ENCODE measurements at regions not wholly inside any gene's neighbourhood (a gene's known extent, or its start where the extent isn't known, plus 50 kb on each side); places are given as distances from the start of the nearest gene placed in this dataset.

GRCh38 chr1:115543247-115543646 is 98.5 kb upstream of the VANGL1 start:
- H3K9me3 ChIP-seq, result no peaks in the 10 kb centered on the region
- no peak overlapping the region for H3K4me3 ChIP-seq
- DNase-seq (ENCODE audit: low spot score), result no peak
- no peak overlapping the region for H3K27ac ChIP-seq
- TF ChIP-seq CTCF (IDR thresholded peaks at IDR 0.05), result no peak
- no peaks in the 10 kb centered on the region for H3K27me3 ChIP-seq
- peaks cover 0 to 15% of the 10 kb centered on the region in 2 donors for H3K4me1 ChIP-seq
- no peaks in the 10 kb centered on the region for H3K36me3 ChIP-seq

- Histone ChIP-seq H3K36me3 (no peaks in the 10 kb centered on the region), H3K27ac (peak overlapping the region in 1 of 2 donors; percentile 31), H3K9me3 (peaks cover 0 to 5% of the 10 kb centered on the region in 2 donors), H3K4me3 (no peak overlapping the region), H3K4me1 (no peaks in the 10 kb centered on the region), H3K27me3 (no peaks in the 10 kb centered on the region)
- no peak for TF ChIP-seq CTCF (IDR thresholded peaks at IDR 0.05)
- DNase-seq (ENCODE audit: low spot score), result no peak
These were observed 102.0 kb upstream of the VANGL1 start for GRCh38 chr1:115539736-115540135.

GRCh38 chr1:115539061-115539460 is 102.7 kb upstream of the VANGL1 start:
- DNase-seq (ENCODE audit: low spot score), result no peak
- Histone ChIP-seq H3K27ac (peak overlapping the region in 1 of 2 donors; percentile 31), H3K4me3 (no peak overlapping the region)

GRCh38 chr1:115538579-115538978 is 103.2 kb upstream of the VANGL1 start:
- TF ChIP-seq CTCF (IDR thresholded peaks at IDR 0.05), result no peak
- no peak overlapping the region for H3K27ac ChIP-seq
- no peaks in the 10 kb centered on the region for H3K27me3 ChIP-seq
- no peak overlapping the region for H3K4me3 ChIP-seq
- DNase-seq (ENCODE audit: low spot score), result no peak
- H3K36me3 ChIP-seq, result no peaks in the 10 kb centered on the region
- H3K4me1 ChIP-seq, result no peaks in the 10 kb centered on the region
- H3K9me3 ChIP-seq, result peaks cover 0 to 12% of the 10 kb centered on the region in 2 donors

More at GRCh38 chr1:115539061-115539460, 102.7 kb upstream of the VANGL1 start:
- Histone ChIP-seq H3K36me3 (no peaks in the 10 kb centered on the region), H3K27me3 (no peaks in the 10 kb centered on the region), H3K9me3 (peaks cover 0 to 12% of the 10 kb centered on the region in 2 donors), H3K4me1 (no peaks in the 10 kb centered on the region)
- no peak for TF ChIP-seq CTCF (IDR thresholded peaks at IDR 0.05)

- H3K9me3 ChIP-seq, result peaks cover 0 to 12% of the 10 kb centered on the region in 2 donors
- H3K4me1 ChIP-seq, result peaks cover 0 to 3% of the 10 kb centered on the region in 2 donors
- H3K4me3 ChIP-seq, result no peak overlapping the region
- DNase-seq (ENCODE audit: low spot score), result no peak
- no peak overlapping the region for H3K27ac ChIP-seq
- TF ChIP-seq CTCF (IDR thresholded peaks at IDR 0.05), result no peak
- no peaks in the 10 kb centered on the region for H3K27me3 ChIP-seq
- H3K36me3 ChIP-seq, result no peaks in the 10 kb centered on the region
These were observed 104.4 kb upstream of the VANGL1 start for GRCh38 chr1:115537415-115537814.

- Histone ChIP-seq H3K4me1 (peaks cover 0 to 12% of the 10 kb centered on the region in 2 donors), H3K36me3 (no peaks in the 10 kb centered on the region), H3K4me3 (no peak overlapping the region), H3K9me3 (peaks cover 0 to 12% of the 10 kb centered on the region in 2 donors), H3K27me3 (no peaks in the 10 kb centered on the region), H3K27ac (no peak overlapping the region)
- TF ChIP-seq CTCF (IDR thresholded peaks at IDR 0.05), result no peak
- no peak for DNase-seq (ENCODE audit: low spot score)
These were observed 105.4 kb upstream of the VANGL1 start for GRCh38 chr1:115536279-115536816.
